NCI-H2196 treated with DMSO at 0.1 percent for 48 hours (cell line): ENCODE measurements at regions not wholly inside any gene's neighbourhood (a gene's known extent, or its start where the extent isn't known, plus 50 kb on each side); places are given as distances from the start of the nearest gene placed in this dataset.
"Not testable (repeated sequence)": the region's sequence is repeated elsewhere in the genome, so short reads cannot be mapped to it uniquely, and the experiment has no call there.

ENCODE experiments used
- DNase-seq: peaks from one replicate; lab custom pipeline; 2025; ENCODE audit not compliant: unreplicated experiment; lab: John Stamatoyannopoulos, UW

GRCh38 chrX:8027827-8028226 lies 100.6 kb upstream of the PNPLA4 start:
- no peak for DNase-seq

- DNase-seq, result no peak
Measured at GRCh38 chrX:8025705-8026104, 98.5 kb upstream of the PNPLA4 start.

GRCh38 chrX:8018934-8019333 lies 91.7 kb upstream of the PNPLA4 start:
- no peak for DNase-seq

GRCh38 chrX:8010105-8010504 lies 82.9 kb upstream of the PNPLA4 start:
- no peak for DNase-seq

- DNase-seq, result no peak
Measured at GRCh38 chrX:8005678-8006347, 78.6 kb upstream of the PNPLA4 start.

- no peak for DNase-seq
Measured at GRCh38 chrX:8003147-8003883, 76.1 kb upstream of the PNPLA4 start.

- no peak for DNase-seq
Measured at GRCh38 chrX:7996851-7997250, 69.6 kb upstream of the PNPLA4 start.

GRCh38 chrX:7996414-7996813 lies 69.2 kb upstream of the PNPLA4 start:
- DNase-seq, result peak; percentile 0

- no peak for DNase-seq
Measured at GRCh38 chrX:7993873-7994272, 66.7 kb upstream of the PNPLA4 start.

- DNase-seq, result not testable (repeated sequence)
Measured at GRCh38 chrX:7988013-7988759, 61.0 kb upstream of the PNPLA4 start.

GRCh38 chrX:7987160-7988012 lies 60.2 kb upstream of the PNPLA4 start:
- no peak for DNase-seq

GRCh38 chrX:7986738-7987137 lies 59.5 kb upstream of the PNPLA4 start:
- not testable (repeated sequence) for DNase-seq

GRCh38 chrX:7985568-7985967 lies 58.4 kb upstream of the PNPLA4 start:
- DNase-seq, result no peak

GRCh38 chrX:7983581-7983980 lies 56.4 kb upstream of the PNPLA4 start:
- no peak for DNase-seq
